Neural progenitor cell (in vitro differentiated cells): ENCODE measurements at regions not wholly inside any gene's neighbourhood (a gene's known extent, or its start where the extent isn't known, plus 50 kb on each side); places are given as distances from the start of the nearest gene placed in this dataset.

Source experiments
- DNase-seq: peaks from one replicate; pipeline ENCODE4 v3.0.0-alpha.2; 2016; ENCODE audit warnings: low spot score
- H2AFZ ChIP-seq: fragments of 200-600 bp; sonication (generic); replicated peaks from 2 replicates; pipeline ENCODE4 v1.6.1; 2016; ENCODE audit warnings: antibody characterized with exemption
- H3F3A ChIP-seq: fragments of 200-600 bp; sonication (generic); 2 replicates; pipeline ENCODE4 v1.6.1; 2016; ENCODE audit warnings: antibody characterized with exemption, low read depth
- H3K27ac ChIP-seq: fragments of 200-600 bp; sonication (generic); 2 replicates; pipeline ENCODE4 v1.5.1; 2016; ENCODE audit warnings: mild to moderate bottlenecking
- H3K27me3 ChIP-seq: fragments of 200-600 bp; sonication (generic); 2 replicates; pipeline ENCODE4 v1.6.1; 2016; ENCODE audit warnings: mild to moderate bottlenecking, moderate library complexity
- H3K36me3 ChIP-seq: fragments of 200-600 bp; sonication (generic); 2 replicates; pipeline ENCODE4 v1.5.1; 2016
- H3K4me1 ChIP-seq: fragments of 200-600 bp; sonication (generic); 2 replicates; pipeline ENCODE4 v1.6.1; 2016; ENCODE audit warnings: mixed run types
- H3K4me2 ChIP-seq: fragments of 200-600 bp; sonication (generic); 2 replicates; pipeline ENCODE4 v1.6.1; 2016
- H3K4me3 ChIP-seq: fragments of 200-600 bp; sonication (generic); 2 replicates; pipeline ENCODE4 v1.5.1; 2016
- H3K79me2 ChIP-seq: fragments of 200-600 bp; sonication (generic); 2 replicates; pipeline ENCODE4 v1.6.1; 2016; ENCODE audit warnings: low read depth
- H3K9ac ChIP-seq: fragments of 200-600 bp; sonication (generic); 2 replicates; pipeline ENCODE4 v1.6.1; 2016
- H3K9me3 ChIP-seq: fragments of 200-600 bp; sonication (generic); 2 replicates; pipeline ENCODE4 v1.5.1; 2016; ENCODE audit warnings: low read depth
- H4K20me1 ChIP-seq: fragments of 200-600 bp; sonication (generic); 2 replicates; pipeline ENCODE4 v1.6.1; 2016; ENCODE audit warnings: low read depth
- H3K27ac Mint-ChIP-seq: 3 replicates; pipeline ENCODE4 v1.8.0; 2021; ENCODE audit warnings: mixed read lengths
- H3K27me3 Mint-ChIP-seq: 2 replicates; pipeline ENCODE4 v1.8.0; 2022; ENCODE audit warnings: low read depth, mild to moderate bottlenecking, inconsistent platforms, moderate library complexity, mixed read lengths; ENCODE audit not compliant: insufficient read depth
- H3K36me3 Mint-ChIP-seq: 3 replicates; pipeline ENCODE4 v1.8.0; 2021; ENCODE audit warnings: mixed read lengths
- H3K4me1 Mint-ChIP-seq: 3 replicates; pipeline ENCODE4 v1.8.0; 2021; ENCODE audit warnings: mixed read lengths
- H3K4me3 Mint-ChIP-seq: 3 replicates; pipeline ENCODE4 v1.8.0; 2021; ENCODE audit warnings: mild to moderate bottlenecking, moderate library complexity, mixed read lengths
- H3K9me3 Mint-ChIP-seq: 3 replicates; pipeline ENCODE4 v1.8.0; 2020; ENCODE audit warnings: mixed read lengths
- EZH2 ChIP-seq: fragments of 200-600 bp; sonication (generic); IDR thresholded peaks from 2 replicates; pipeline ENCODE4 v1.6.1; 2017; ENCODE audit warnings: antibody characterized with exemption, mild to moderate bottlenecking, moderate library complexity
- EZH2phosphoT487 ChIP-seq: fragments of 200-600 bp; sonication (generic); IDR thresholded peaks from 2 replicates; pipeline ENCODE4 v1.6.1; 2017; ENCODE audit warnings: antibody characterized with exemption
- TF ChIP-seq, protein P1 (sequence below): fragments of 200-600 bp; sonication (generic); IDR thresholded peaks from 2 replicates; pipeline ENCODE4 v1.5.1; 2017; ENCODE audit warnings: antibody characterized with exemption, mild to moderate bottlenecking

DNA sequence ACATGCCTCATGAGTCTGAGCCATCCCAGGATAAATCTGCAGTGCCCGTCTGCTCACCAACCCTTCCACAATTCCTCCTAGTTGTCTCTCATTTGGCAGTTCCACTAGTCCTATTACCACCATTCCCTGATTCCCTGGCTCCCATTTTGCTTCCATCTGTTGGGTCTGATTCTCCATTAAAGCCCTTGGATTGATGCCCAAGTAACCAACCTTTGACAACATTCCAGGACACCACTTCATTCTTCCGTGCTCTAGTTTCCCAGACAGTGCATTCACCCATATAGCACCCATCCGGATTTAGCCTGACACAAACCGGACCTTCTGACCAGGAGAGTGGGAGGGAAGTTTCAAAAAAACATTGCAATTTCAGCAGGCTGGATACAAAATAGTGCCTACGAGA, 189.4 kb upstream of the PALMD start:
- H3K9ac ChIP-seq, result no peak overlapping the region
- no peak for TF ChIP-seq EZH2
- no peak for TF ChIP-seq EZH2phosphoT487
- TF ChIP-seq, protein P1, sequence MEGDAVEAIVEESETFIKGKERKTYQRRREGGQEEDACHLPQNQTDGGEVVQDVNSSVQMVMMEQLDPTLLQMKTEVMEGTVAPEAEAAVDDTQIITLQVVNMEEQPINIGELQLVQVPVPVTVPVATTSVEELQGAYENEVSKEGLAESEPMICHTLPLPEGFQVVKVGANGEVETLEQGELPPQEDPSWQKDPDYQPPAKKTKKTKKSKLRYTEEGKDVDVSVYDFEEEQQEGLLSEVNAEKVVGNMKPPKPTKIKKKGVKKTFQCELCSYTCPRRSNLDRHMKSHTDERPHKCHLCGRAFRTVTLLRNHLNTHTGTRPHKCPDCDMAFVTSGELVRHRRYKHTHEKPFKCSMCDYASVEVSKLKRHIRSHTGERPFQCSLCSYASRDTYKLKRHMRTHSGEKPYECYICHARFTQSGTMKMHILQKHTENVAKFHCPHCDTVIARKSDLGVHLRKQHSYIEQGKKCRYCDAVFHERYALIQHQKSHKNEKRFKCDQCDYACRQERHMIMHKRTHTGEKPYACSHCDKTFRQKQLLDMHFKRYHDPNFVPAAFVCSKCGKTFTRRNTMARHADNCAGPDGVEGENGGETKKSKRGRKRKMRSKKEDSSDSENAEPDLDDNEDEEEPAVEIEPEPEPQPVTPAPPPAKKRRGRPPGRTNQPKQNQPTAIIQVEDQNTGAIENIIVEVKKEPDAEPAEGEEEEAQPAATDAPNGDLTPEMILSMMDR, result no peak
- H3K27me3 Mint-ChIP-seq, result no peaks in the 10 kb centered on the region
- no peak overlapping the region for H3K27ac Mint-ChIP-seq
- H3K4me1 ChIP-seq, result no peaks in the 10 kb centered on the region
- no peak overlapping the region for H3K4me2 ChIP-seq
- no peaks in the 10 kb centered on the region for H3K79me2 ChIP-seq
- no peak overlapping the region for H3K27ac ChIP-seq
- no peaks in the 10 kb centered on the region for H3K36me3 ChIP-seq
- no peaks in the 10 kb centered on the region for H4K20me1 ChIP-seq
- no peak for DNase-seq
- H3K9me3 Mint-ChIP-seq, result no peaks in the 10 kb centered on the region
- H3K9me3 ChIP-seq, result no peaks in the 10 kb centered on the region
- H3K27me3 ChIP-seq, result no peaks in the 10 kb centered on the region
- H2AFZ ChIP-seq, result no peak overlapping the region
- H3F3A ChIP-seq, result no peaks in the 10 kb centered on the region
- H3K36me3 Mint-ChIP-seq, result no peaks in the 10 kb centered on the region
- no peak overlapping the region for H3K4me3 Mint-ChIP-seq
- H3K4me1 Mint-ChIP-seq, result no peaks in the 10 kb centered on the region
- no peak overlapping the region for H3K4me3 ChIP-seq

DNA sequence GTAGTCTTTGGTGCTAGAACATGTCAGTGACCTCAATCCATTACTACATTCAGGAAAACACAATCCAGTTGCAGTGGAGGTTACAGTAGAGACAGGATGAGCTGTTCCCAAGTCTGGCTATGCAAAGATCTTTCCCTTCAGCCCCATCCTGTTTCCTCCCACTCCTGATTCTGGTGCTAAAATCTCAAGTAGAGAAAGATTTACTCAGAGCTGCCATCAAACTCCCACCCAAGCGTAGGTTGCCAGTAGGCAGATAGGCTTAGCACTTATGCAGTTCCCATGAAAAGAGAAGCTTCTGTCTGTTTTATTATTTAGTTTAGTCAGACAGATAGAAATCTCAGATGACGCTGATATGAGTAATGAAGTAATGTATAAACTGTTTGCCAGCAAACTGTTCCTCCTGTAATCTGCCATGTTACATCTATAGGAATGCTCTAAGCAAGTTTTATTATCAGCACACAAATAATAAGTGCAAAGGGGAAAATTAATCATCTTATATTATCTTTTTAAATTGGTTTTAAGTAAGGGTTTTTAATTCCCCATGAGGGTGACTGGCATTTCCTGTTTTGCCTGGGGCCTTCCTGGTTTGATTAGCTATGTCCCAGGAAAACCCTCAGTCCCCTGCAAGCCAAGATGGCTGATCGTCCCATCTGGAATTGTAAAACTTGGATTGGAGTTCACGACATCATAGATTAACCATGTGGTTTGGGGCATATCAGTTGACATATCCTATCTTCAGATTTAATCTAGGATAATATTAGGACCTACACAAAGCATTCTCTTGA, 188.3 kb upstream of the PALMD start:
- Histone ChIP-seq H3K9me3 (no peaks in the 10 kb centered on the region), H3K36me3 (no peaks in the 10 kb centered on the region), H3K9ac (no peak overlapping the region), H3K4me3 (no peak overlapping the region), H4K20me1 (no peaks in the 10 kb centered on the region), H3F3A (no peaks in the 10 kb centered on the region), H3K27ac (no peak overlapping the region), H2AFZ (no peak overlapping the region), H3K4me1 (no peaks in the 10 kb centered on the region), H3K27me3 (no peaks in the 10 kb centered on the region), H3K79me2 (no peaks in the 10 kb centered on the region), H3K4me2 (no peak overlapping the region)
- Mint-ChIP-seq H3K27me3 (no peaks in the 10 kb centered on the region), H3K4me3 (no peak overlapping the region), H3K9me3 (no peaks in the 10 kb centered on the region), H3K27ac (no peak overlapping the region), H3K4me1 (no peaks in the 10 kb centered on the region), H3K36me3 (no peaks in the 10 kb centered on the region)
- DNase-seq, result no peak
- no peak for TF ChIP-seq EZH2phosphoT487

DNA sequence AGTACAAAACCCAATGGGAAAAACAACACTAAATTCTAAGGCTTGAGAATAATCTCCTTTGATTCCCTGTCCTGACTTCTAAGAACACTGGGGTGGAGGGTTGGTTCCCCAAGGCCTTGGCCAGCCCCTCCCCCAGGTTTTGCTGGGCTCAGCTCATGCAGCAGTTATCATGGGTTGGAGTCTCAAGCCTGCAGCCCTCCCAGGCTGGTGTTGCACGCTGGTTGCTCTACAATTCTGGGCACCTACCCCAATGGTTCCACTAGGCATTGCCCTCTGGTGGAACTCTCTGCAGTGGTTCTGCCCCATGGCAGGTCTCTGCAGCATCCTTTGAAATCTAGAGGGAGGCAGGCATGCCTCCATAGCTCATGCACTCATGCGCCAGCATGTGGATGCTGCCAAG, 184.4 kb upstream of the PALMD start:
- Histone ChIP-seq H3F3A (no peaks in the 10 kb centered on the region), H3K9me3 (no peaks in the 10 kb centered on the region), H3K9ac (no peak overlapping the region), H3K4me2 (no peak overlapping the region), H3K79me2 (no peaks in the 10 kb centered on the region), H3K27me3 (no peaks in the 10 kb centered on the region), H3K4me3 (no peak overlapping the region), H3K27ac (no peak overlapping the region), H2AFZ (no peak overlapping the region), H4K20me1 (no peaks in the 10 kb centered on the region), H3K4me1 (no peaks in the 10 kb centered on the region), H3K36me3 (no peaks in the 10 kb centered on the region)
- peaks cover 5% of the 10 kb centered on the region for H3K4me1 Mint-ChIP-seq
- no peak overlapping the region for H3K27ac Mint-ChIP-seq
- no peaks in the 10 kb centered on the region for H3K36me3 Mint-ChIP-seq
- no peak overlapping the region for H3K4me3 Mint-ChIP-seq
- no peak for DNase-seq
- no peaks in the 10 kb centered on the region for H3K27me3 Mint-ChIP-seq
- H3K9me3 Mint-ChIP-seq, result no peaks in the 10 kb centered on the region
- TF ChIP-seq EZH2, result no peak
- TF ChIP-seq EZH2phosphoT487, result no peak
- TF ChIP-seq, protein P1, result no peak

DNA sequence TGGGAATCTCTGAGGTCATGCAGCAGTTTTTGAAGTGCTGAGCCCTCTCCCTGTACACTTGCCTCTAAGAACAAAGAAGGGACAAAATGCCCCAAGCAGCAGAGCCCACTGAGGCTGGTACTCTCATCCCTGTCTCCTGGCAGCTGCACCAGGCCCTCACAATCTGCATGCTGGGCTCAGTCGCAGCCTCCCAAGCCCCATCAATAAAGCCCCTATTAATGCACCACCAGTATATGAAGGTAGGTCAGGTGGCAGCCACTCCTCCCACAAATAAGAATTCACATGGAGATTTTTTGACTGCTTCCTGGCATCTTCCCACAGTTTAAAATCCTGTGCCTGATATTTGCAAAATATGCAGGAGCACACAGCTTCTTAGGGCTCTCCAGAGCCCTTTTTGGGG, 181.2 kb upstream of the PALMD start:
- H3K36me3 Mint-ChIP-seq, result no peaks in the 10 kb centered on the region
- no peaks in the 10 kb centered on the region for H3K9me3 Mint-ChIP-seq
- Histone ChIP-seq H3K4me1 (no peaks in the 10 kb centered on the region), H3K27me3 (no peaks in the 10 kb centered on the region), H3K9me3 (no peaks in the 10 kb centered on the region), H3K4me3 (no peak overlapping the region), H4K20me1 (no peaks in the 10 kb centered on the region), H3K4me2 (no peak overlapping the region), H3K36me3 (no peaks in the 10 kb centered on the region), H3K79me2 (no peaks in the 10 kb centered on the region), H3K27ac (no peak overlapping the region), H3K9ac (no peak overlapping the region), H3F3A (no peaks in the 10 kb centered on the region), H2AFZ (no peak overlapping the region)
- no peak for DNase-seq
- TF ChIP-seq, protein P1, result no peak
- TF ChIP-seq EZH2 (no peak), EZH2phosphoT487 (no peak)
- peaks cover 2% of the 10 kb centered on the region for H3K27me3 Mint-ChIP-seq
- H3K27ac Mint-ChIP-seq, result no peak overlapping the region
- no peak overlapping the region for H3K4me3 Mint-ChIP-seq
- H3K4me1 Mint-ChIP-seq, result peaks cover 9% of the 10 kb centered on the region
